ENCODE measurements at regions not wholly inside any gene's neighbourhood (a gene's known extent, or its start where the extent isn't known, plus 50 kb on each side); places are given as distances from the start of the nearest gene placed in this dataset.

- DNase-seq (ENCODE audit: low spot score): no peak
Measured at GRCh38 chr9:23172206-23172605, 653.8 kb downstream of the ELAVL2 start.

GRCh38 chr9:23172979-23173637, 652.9 kb downstream of the ELAVL2 start:
- DNase-seq (ENCODE audit: low spot score): no peak

GRCh38 chr9:23194281-23194680, 631.8 kb downstream of the ELAVL2 start:
- no peak for DNase-seq (ENCODE audit: low spot score)

GRCh38 chr9:23215688-23216087, 610.4 kb downstream of the ELAVL2 start:
- DNase-seq (ENCODE audit: low spot score): no peak

GRCh38 chr9:23219471-23219870, 606.6 kb downstream of the ELAVL2 start:
- no peak for DNase-seq (ENCODE audit: low spot score)

GRCh38 chr9:23220171-23220570, 605.9 kb downstream of the ELAVL2 start:
- no peak for DNase-seq (ENCODE audit: low spot score)

GRCh38 chr9:23220957-23221356, 605.1 kb downstream of the ELAVL2 start:
- no peak for DNase-seq (ENCODE audit: low spot score)

- no peak for DNase-seq (ENCODE audit: low spot score)
Measured at GRCh38 chr9:23229890-23230317, 596.1 kb downstream of the ELAVL2 start.

- no peak for DNase-seq (ENCODE audit: low spot score)
Measured at GRCh38 chr9:23232831-23233230, 593.2 kb downstream of the ELAVL2 start.

GRCh38 chr9:23243523-23243922, 582.5 kb downstream of the ELAVL2 start:
- no peak for DNase-seq (ENCODE audit: low spot score)

GRCh38 chr9:23245067-23245466, 581.0 kb downstream of the ELAVL2 start:
- no peak for DNase-seq (ENCODE audit: low spot score)

- no peak for DNase-seq (ENCODE audit: low spot score)
Measured at GRCh38 chr9:23254404-23255184, 571.4 kb downstream of the ELAVL2 start.

- DNase-seq (ENCODE audit: low spot score): no peak
Measured at GRCh38 chr9:23255346-23255745, 570.7 kb downstream of the ELAVL2 start.

GRCh38 chr9:23258569-23258968, 567.5 kb downstream of the ELAVL2 start:
- DNase-seq (ENCODE audit: low spot score): no peak

- no peak for DNase-seq (ENCODE audit: low spot score)
Measured at GRCh38 chr9:23278561-23278960, 547.5 kb downstream of the ELAVL2 start.

GRCh38 chr9:23287390-23287789, 538.6 kb downstream of the ELAVL2 start:
- DNase-seq (ENCODE audit: low spot score): no peak

- DNase-seq (ENCODE audit: low spot score): no peak
Measured at GRCh38 chr9:23288545-23288944, 537.5 kb downstream of the ELAVL2 start.

- DNase-seq (ENCODE audit: low spot score): no peak
Measured at GRCh38 chr9:23290973-23291372, 535.1 kb downstream of the ELAVL2 start.

GRCh38 chr9:23302281-23302680, 523.8 kb downstream of the ELAVL2 start:
- no peak for DNase-seq (ENCODE audit: low spot score)

- DNase-seq (ENCODE audit: low spot score): no peak
Measured at GRCh38 chr9:23306731-23307130, 519.3 kb downstream of the ELAVL2 start.

- no peak for DNase-seq (ENCODE audit: low spot score)
Measured at GRCh38 chr9:23307731-23308513, 518.1 kb downstream of the ELAVL2 start.

GRCh38 chr9:23309800-23310199, 516.2 kb downstream of the ELAVL2 start:
- DNase-seq (ENCODE audit: low spot score): no peak

GRCh38 chr9:23314247-23314646, 511.8 kb downstream of the ELAVL2 start:
- DNase-seq (ENCODE audit: low spot score): no peak

Measured in left forelimb (tissue), 1 donor.